Gastrocnemius medialis (tissue), 4 donors: ENCODE measurements at regions not wholly inside any gene's neighbourhood (a gene's known extent, or its start where the extent isn't known, plus 50 kb on each side); places are given as distances from the start of the nearest gene placed in this dataset.

Experiments used
- POLR2A ChIP-seq, 2 donors: fragments of 450-650 bp; IDR thresholded peaks; one replicate each; pipeline ENCODE4 v1.6.1; 2017; ENCODE audit warnings: antibody characterized with exemption in 2 of 2, mild to moderate bottlenecking in 2 of 2, moderate library complexity in 2 of 2
- TF ChIP-seq, protein P1 (sequence below), 5 experiments: fragments of 450-650 bp in 3 of 5; fragments of 200-600 bp in 2 of 5; sonication (generic) in 2 of 5; IDR thresholded peaks in 4 of 5; conservative IDR thresholded peaks in 1 of 5; 1 replicate in 4 of 5; 2 replicates in 1 of 5; pipeline ENCODE4 v1.5.1; 2016 to 2019; ENCODE audit warnings: antibody characterized with exemption in 5 of 5, mild to moderate bottlenecking in 3 of 5, moderate library complexity in 3 of 5

DNA sequence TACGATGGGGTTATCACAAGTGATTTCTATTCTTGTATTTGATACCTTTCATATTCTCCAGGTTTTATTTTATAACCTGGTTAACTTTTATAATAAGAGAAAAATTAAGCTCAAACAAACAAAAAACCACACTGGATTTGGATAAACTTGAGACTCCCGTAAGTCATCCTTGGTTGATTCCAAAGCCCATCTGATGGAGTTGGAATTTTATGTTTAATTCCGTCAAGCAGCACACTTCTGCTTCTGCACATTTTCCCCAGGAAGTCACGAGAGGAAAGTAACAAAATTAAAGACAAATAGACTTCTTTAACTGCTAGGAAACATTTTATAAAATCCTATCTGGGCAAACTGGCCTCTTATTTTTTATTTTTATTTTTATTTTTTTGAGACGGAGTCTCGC, 207.9 kb downstream of the NXNL2 start:
- TF ChIP-seq, protein P1, sequence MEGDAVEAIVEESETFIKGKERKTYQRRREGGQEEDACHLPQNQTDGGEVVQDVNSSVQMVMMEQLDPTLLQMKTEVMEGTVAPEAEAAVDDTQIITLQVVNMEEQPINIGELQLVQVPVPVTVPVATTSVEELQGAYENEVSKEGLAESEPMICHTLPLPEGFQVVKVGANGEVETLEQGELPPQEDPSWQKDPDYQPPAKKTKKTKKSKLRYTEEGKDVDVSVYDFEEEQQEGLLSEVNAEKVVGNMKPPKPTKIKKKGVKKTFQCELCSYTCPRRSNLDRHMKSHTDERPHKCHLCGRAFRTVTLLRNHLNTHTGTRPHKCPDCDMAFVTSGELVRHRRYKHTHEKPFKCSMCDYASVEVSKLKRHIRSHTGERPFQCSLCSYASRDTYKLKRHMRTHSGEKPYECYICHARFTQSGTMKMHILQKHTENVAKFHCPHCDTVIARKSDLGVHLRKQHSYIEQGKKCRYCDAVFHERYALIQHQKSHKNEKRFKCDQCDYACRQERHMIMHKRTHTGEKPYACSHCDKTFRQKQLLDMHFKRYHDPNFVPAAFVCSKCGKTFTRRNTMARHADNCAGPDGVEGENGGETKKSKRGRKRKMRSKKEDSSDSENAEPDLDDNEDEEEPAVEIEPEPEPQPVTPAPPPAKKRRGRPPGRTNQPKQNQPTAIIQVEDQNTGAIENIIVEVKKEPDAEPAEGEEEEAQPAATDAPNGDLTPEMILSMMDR (IDR thresholded peaks at IDR 0.05 in 4 of 5, conservative IDR thresholded peaks at IDR 0.05 in 1 of 5) = no peak
- no peak for TF ChIP-seq POLR2A (IDR thresholded peaks at IDR 0.05)
